Tibial nerve (tissue), 4 donors: ENCODE measurements at regions not wholly inside any gene's neighbourhood (a gene's known extent, or its start where the extent isn't known, plus 50 kb on each side); places are given as distances from the start of the nearest gene placed in this dataset.

Experiments
- DNase-seq, 2 donors: peaks; one replicate each; pipeline ENCODE4 v3.0.0-alpha.2; 2019; ENCODE audit warnings: low spot score in 2 of 2
- H3K27ac ChIP-seq, 4 donors: fragments of 200-600 bp; sonication (generic) in 3 of 4; one replicate each; pipeline ENCODE4 v1.5.1; 2017 to 2019; ENCODE audit warnings: mild to moderate bottlenecking in 1 of 4
- H3K27me3 ChIP-seq, 2 donors: fragments of 200-600 bp; sonication (generic) in 1 of 2; one replicate each; pipeline versions ENCODE4 v1.5.1 to v1.6.0; 2017 to 2019
- H3K36me3 ChIP-seq, 3 donors: fragments of 200-600 bp; sonication (generic); one replicate each; pipeline ENCODE4 v1.5.1; 2018 to 2019
- H3K4me1 ChIP-seq, 4 donors: fragments of 200-600 bp; sonication (generic) in 3 of 4; one replicate each; pipeline ENCODE4 v1.5.1; 2017 to 2019
- H3K4me3 ChIP-seq, 4 donors: fragments of 200-600 bp; sonication (generic) in 3 of 4; one replicate each; pipeline ENCODE4 v1.5.1; 2017 to 2019; ENCODE audit warnings: mild to moderate bottlenecking in 1 of 4, moderate library complexity in 1 of 4
- H3K9me3 ChIP-seq, 4 donors: fragments of 200-600 bp; sonication (generic) in 3 of 4; one replicate each; pipeline ENCODE4 v1.5.1; 2017 to 2019
- CTCF ChIP-seq, 5 experiments: fragments of 200-600 bp in 3 of 5; fragments of 450-650 bp in 2 of 5; sonication (generic) in 3 of 5; IDR thresholded peaks; one replicate each; pipeline ENCODE4 v1.5.1; 2016 to 2019; ENCODE audit warnings: antibody characterized with exemption in 5 of 5, mild to moderate bottlenecking in 3 of 5, moderate library complexity in 2 of 5
- EP300 ChIP-seq, 2 donors: sonication (generic); formaldehyde crosslinking; IDR thresholded peaks; one replicate each; pipeline ENCODE4 v1.6.1; 2017; ENCODE audit warnings: antibody characterized with exemption in 2 of 2, mild to moderate bottlenecking in 1 of 2
- POLR2A ChIP-seq, 2 donors: fragments of 450-650 bp; IDR thresholded peaks; one replicate each; pipeline ENCODE4 v1.6.1; 2017; ENCODE audit warnings: antibody characterized with exemption in 2 of 2, mild to moderate bottlenecking in 2 of 2, moderate library complexity in 2 of 2
- WGBS, 2 donors: methylation state at CpG; one replicate each; pipeline ENCODE4 v1.1.5; 2018; 5-methylcytosine and 5-hydroxymethylcytosine counted together

DNA sequence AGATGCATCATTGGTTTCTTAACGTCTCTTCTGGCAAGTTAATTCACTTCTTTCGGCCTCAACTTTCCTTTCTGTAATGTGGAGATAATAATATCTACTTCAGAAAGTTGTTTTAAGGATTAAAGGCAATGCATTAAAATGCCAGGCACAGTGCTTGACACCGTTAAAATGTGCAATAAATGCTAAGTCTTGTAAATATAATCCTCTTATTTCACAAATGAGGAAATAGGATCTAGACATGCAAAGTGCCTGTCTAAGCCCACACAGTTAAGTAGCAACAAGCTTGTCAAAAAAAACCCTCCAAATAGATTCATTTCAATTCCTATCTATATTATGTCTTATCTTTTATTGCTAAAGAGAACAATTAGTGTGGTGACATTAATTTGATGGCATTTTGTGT, 86.4 kb upstream of the TSC22D1 start:
- DNase-seq = no peak
- TF ChIP-seq CTCF (IDR thresholded peaks at IDR 0.05) = no peak
- TF ChIP-seq POLR2A (IDR thresholded peaks at IDR 0.05) = no peak
- no peak for TF ChIP-seq EP300 (IDR thresholded peaks at IDR 0.05)
- Histone ChIP-seq H3K4me1 (peaks cover 0 to under 1% (median 0%) of the 10 kb centered on the region in 4 donors), H3K27ac (no peak overlapping the region), H3K36me3 (no peaks in the 10 kb centered on the region), H3K4me3 (no peak overlapping the region), H3K9me3 (no peaks in the 10 kb centered on the region), H3K27me3 (no peaks in the 10 kb centered on the region)
- WGBS, 2 donors = 88 to 91% methylated on average over 3 of the region's 3 CpGs

DNA sequence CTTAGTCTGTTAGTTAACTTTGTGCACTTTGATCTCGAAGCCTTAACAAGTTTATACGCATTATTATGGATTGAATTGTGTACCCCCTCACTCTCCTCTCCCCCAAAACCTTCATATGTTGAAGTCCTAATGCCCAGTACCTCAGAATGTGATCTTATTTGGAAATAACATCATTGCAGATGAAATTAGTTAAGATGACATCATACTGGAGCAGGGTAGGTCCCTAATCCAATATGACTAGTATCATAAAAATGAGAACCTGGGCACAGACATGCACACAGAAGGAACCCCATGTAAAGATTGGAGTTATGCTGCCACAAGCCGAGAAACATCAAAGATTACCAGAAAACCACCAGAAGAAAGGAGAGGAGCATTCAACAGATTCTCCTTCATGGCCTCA, 85.8 kb upstream of the TSC22D1 start:
- Histone ChIP-seq H3K9me3 (no peaks in the 10 kb centered on the region), H3K27ac (no peak overlapping the region), H3K36me3 (no peaks in the 10 kb centered on the region), H3K4me3 (no peak overlapping the region), H3K4me1 (no peaks in the 10 kb centered on the region), H3K27me3 (no peaks in the 10 kb centered on the region)
- 89% methylated on average over 3 of the region's 3 CpGs for WGBS, 2 donors
- no peak for DNase-seq
- no peak for TF ChIP-seq CTCF (IDR thresholded peaks at IDR 0.05)
- TF ChIP-seq EP300 (IDR thresholded peaks at IDR 0.05) = no peak
- no peak for TF ChIP-seq POLR2A (IDR thresholded peaks at IDR 0.05)

- Histone ChIP-seq H3K27me3 (no peaks in the 10 kb centered on the region), H3K4me1 (no peaks in the 10 kb centered on the region), H3K9me3 (no peaks in the 10 kb centered on the region), H3K27ac (no peak overlapping the region), H3K4me3 (no peak overlapping the region), H3K36me3 (no peaks in the 10 kb centered on the region)
- TF ChIP-seq CTCF (IDR thresholded peaks at IDR 0.05) = no peak
- TF ChIP-seq POLR2A (IDR thresholded peaks at IDR 0.05) = no peak
- TF ChIP-seq EP300 (IDR thresholded peaks at IDR 0.05) = no peak
- DNase-seq = no peak
- WGBS, 2 donors = 85 to 91% methylated on average over 6 of the region's 6 CpGs
Observed at GRCh38 chr13:44660050-44660449, 83.9 kb upstream of the TSC22D1 start.

GRCh38 chr13:44652962-44653660, 77.0 kb upstream of the TSC22D1 start:
- no peak for TF ChIP-seq EP300 (IDR thresholded peaks at IDR 0.05)
- TF ChIP-seq CTCF (IDR thresholded peaks at IDR 0.05) = no peak
- no peak for TF ChIP-seq POLR2A (IDR thresholded peaks at IDR 0.05)
- H3K27ac ChIP-seq = no peak overlapping the region
- no peaks in the 10 kb centered on the region for H3K27me3 ChIP-seq
- no peaks in the 10 kb centered on the region for H3K9me3 ChIP-seq
- H3K4me1 ChIP-seq = no peaks in the 10 kb centered on the region
- H3K4me3 ChIP-seq = no peak overlapping the region
- no peaks in the 10 kb centered on the region for H3K36me3 ChIP-seq
- WGBS, 2 donors = 48 to 69% methylated on average over 3 of the region's 3 CpGs
- DNase-seq = no peak

GRCh38 chr13:44652168-44652567, 76.0 kb upstream of the TSC22D1 start:
- Histone ChIP-seq H3K27ac (no peak overlapping the region), H3K4me1 (no peaks in the 10 kb centered on the region), H3K27me3 (no peaks in the 10 kb centered on the region), H3K9me3 (no peaks in the 10 kb centered on the region), H3K36me3 (no peaks in the 10 kb centered on the region), H3K4me3 (no peak overlapping the region)
- TF ChIP-seq EP300 (IDR thresholded peaks at IDR 0.05) (no peak), POLR2A (IDR thresholded peaks at IDR 0.05) (no peak)
- 32 to 47% methylated on average over 3 of the region's 3 CpGs for WGBS, 2 donors
- DNase-seq = no peak
